GM03348 (cell line): ENCODE measurements at regions not wholly inside any gene's neighbourhood (a gene's known extent, or its start where the extent isn't known, plus 50 kb on each side); places are given as distances from the start of the nearest gene placed in this dataset.

Source experiments
- DNase-seq: peaks from one replicate; pipeline ENCODE4 v3.0.0; 2012; ENCODE audit warnings: low spot score

DNA sequence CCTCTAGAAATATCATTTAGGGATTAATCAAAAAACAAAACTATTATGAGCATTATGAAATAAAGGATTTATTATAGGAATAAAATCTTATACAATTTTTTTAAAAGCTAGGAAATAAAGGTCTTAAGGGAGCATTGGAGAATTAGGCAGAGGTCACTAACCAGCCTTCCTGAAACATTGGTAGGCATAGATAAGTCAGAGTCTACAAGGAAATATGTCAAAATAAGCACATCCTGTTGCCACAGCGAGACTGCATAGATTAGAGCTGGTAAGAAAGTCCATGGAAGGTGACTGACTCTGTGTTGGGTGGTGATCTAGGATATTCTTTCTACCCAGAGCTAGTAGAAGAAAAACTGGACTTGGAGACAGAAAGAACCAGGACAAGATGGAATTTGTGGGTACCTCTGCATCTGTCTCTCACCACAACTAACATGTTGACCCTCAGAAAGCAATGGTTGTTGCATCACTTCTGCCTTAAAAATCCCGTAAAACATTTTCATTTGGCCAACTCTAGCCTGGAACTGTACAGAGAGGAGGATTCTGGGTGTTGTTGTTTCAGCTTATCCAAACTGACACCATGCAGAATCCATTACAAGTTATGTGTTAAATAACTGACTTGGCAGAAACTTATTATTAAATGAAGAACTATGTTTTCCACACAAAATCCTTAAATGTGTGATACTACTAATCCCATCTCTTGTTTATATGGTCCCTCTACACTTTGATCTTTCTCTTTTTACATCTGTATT lies 77.1 kb downstream of the FBXO5 start:
- DNase-seq: no peak

GRCh38 chr6:152909241-152909640 lies 73.6 kb downstream of the FBXO5 start:
- no peak for DNase-seq

DNA sequence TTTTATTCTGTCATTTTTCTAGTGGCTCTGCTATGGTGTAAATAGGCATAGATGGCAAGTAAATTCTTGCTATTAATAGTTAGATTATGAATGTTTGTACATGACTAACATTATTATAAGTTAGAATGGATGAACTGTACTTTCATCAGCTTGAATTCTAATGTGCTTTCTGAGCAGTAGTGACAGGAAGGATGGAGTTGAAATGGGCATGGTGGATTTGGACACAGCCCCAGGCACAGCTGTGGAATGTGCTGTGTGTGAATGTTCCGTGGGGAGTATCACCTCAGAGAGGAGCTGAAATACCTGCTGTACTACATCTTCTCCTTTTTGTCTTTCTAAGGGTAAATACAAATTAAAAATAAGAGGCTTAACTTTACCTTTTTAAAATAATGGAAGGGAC lies 66.8 kb downstream of the FBXO5 start:
- DNase-seq: no peak

DNA sequence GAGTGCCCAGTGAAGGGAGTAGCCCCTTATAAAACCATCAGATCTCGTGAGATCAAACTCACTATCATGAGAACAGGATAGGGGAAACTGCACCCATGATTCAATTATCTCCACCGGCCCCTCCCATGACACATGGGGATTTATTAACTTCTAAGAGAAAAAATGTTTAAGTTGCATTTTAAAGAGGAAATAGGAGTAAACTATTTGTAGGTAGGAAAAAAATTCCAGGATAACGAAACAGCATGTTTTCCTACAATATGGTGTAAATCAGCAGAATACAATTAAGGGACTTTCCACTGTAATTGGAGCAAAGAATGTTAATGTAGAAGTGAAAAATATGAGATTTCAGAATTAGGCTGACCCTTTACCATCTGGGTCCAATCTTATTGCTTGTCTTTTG lies 63.9 kb downstream of the FBXO5 start:
- no peak for DNase-seq

DNA sequence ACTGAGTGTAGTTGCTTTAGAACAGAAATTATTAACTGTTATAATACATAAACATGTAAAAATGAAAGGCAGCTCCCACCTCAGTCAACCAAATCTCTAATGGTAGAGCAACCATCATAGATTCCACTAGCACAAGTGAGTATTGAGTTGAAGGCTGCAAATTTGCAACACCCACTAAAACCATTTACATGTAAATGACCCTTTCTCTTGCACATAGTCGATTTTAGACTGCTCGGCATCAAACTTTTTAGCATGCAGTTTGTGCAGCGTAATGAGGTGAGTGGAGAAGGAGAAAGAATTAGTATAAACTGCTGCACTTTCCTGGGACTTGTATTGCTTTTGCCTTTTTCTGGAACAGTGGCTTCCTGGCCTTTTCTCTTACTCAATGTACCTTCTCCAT lies 62.8 kb downstream of the FBXO5 start:
- no peak for DNase-seq
